GM23338 (cell line): ENCODE measurements at regions not wholly inside any gene's neighbourhood (a gene's known extent, or its start where the extent isn't known, plus 50 kb on each side); places are given as distances from the start of the nearest gene placed in this dataset.

Source experiments
- POLR2AphosphoS5 ChIP-seq: IDR thresholded peaks from 2 replicates; pipeline ENCODE4 v1.6.1; 2016; ENCODE audit warnings: antibody characterized with exemption, low read depth
- TF ChIP-seq, protein P1 (sequence below), 2 experiments: fragments of 200-600 bp in 1 of 2; sonication (generic) in 1 of 2; conservative IDR thresholded peaks; 2 replicates each; pipeline versions ENCODE4 v1.5.1 to v1.6.1; 2016 to 2017; ENCODE audit warnings: antibody characterized with exemption in 2 of 2, low read depth in 2 of 2, mild to moderate bottlenecking in 2 of 2, moderate library complexity in 1 of 2

DNA sequence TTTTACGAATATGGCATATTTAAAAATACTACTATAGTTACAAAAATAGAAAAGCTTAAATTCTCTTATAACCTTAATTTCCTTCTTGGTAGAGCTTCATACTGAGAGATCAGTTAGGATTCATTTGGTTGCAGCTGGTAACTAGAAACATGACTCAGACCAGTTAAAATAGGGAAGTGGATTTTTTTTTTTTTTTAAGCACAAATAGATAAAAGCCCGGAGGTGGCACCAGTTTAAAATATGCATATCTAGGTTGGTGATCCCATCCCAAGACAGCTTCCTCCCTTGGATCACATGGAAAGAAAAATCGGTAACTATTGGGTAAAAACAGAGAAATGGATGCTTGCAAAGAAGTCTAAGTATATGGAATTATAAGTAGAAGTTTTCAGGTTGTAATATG lies 1634.3 kb downstream of the MAT2B start:
- TF ChIP-seq, protein P1, sequence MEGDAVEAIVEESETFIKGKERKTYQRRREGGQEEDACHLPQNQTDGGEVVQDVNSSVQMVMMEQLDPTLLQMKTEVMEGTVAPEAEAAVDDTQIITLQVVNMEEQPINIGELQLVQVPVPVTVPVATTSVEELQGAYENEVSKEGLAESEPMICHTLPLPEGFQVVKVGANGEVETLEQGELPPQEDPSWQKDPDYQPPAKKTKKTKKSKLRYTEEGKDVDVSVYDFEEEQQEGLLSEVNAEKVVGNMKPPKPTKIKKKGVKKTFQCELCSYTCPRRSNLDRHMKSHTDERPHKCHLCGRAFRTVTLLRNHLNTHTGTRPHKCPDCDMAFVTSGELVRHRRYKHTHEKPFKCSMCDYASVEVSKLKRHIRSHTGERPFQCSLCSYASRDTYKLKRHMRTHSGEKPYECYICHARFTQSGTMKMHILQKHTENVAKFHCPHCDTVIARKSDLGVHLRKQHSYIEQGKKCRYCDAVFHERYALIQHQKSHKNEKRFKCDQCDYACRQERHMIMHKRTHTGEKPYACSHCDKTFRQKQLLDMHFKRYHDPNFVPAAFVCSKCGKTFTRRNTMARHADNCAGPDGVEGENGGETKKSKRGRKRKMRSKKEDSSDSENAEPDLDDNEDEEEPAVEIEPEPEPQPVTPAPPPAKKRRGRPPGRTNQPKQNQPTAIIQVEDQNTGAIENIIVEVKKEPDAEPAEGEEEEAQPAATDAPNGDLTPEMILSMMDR (conservative IDR thresholded peaks at IDR 0.05; ENCODE audit: low read depth in 2 of 2) = no peak
- no peak for TF ChIP-seq POLR2AphosphoS5
